SK-N-SH treated with all-trans-retinoic acid at 6 μM for 48 hours (cell line): ENCODE measurements at regions not wholly inside any gene's neighbourhood (a gene's known extent, or its start where the extent isn't known, plus 50 kb on each side); places are given as distances from the start of the nearest gene placed in this dataset.

Experiments used
- ATAC-seq: fragments of 200-7000 bp; cut with Tn5 transposase; 3 replicates; pipeline ENCODE4 v1.9.1; 2020; ENCODE audit warnings: mild to moderate bottlenecking, moderate library complexity
- BACH2 ChIP-seq: fragments of 250-450 bp; sonication (Bioruptor Pico); IDR thresholded peaks from 2 replicates; pipeline ENCODE4 v1.9.0; 2021; ENCODE audit warnings: mild to moderate bottlenecking, borderline replicate concordance
- CSDC2 ChIP-seq: fragments of 250-450 bp; sonication (Bioruptor Pico); IDR thresholded peaks from 2 replicates; pipeline ENCODE4 v1.5.0; 2020; ENCODE audit warnings: mild to moderate bottlenecking, moderate library complexity
- GLIS3 ChIP-seq: fragments of 250-450 bp; sonication (Bioruptor Pico); IDR thresholded peaks from 2 replicates; pipeline ENCODE4 v1.5.0; 2020; ENCODE audit warnings: mild to moderate bottlenecking, moderate library complexity
- ISL1 ChIP-seq: fragments of 250-450 bp; sonication (Bioruptor Pico); IDR thresholded peaks from 2 replicates; pipeline ENCODE4 v2.1.2; 2022; ENCODE audit warnings: mild to moderate bottlenecking, moderate library complexity
- OSR1 ChIP-seq: fragments of 250-450 bp; sonication (Bioruptor Pico); IDR thresholded peaks from 2 replicates; pipeline ENCODE4 v1.8.0; 2022; ENCODE audit warnings: moderate library complexity, mild to moderate bottlenecking, inconsistent platforms
- PPARA ChIP-seq: fragments of 250-450 bp; sonication (Bioruptor Pico); IDR thresholded peaks from 2 replicates; pipeline ENCODE4 v1.5.0; 2020; ENCODE audit warnings: mild to moderate bottlenecking, borderline replicate concordance
- SNAI2 ChIP-seq: fragments of 250-450 bp; sonication (Bioruptor Pico); IDR thresholded peaks from 2 replicates; pipeline ENCODE4 v1.5.0; 2020; ENCODE audit warnings: mild to moderate bottlenecking, moderate library complexity
- TCF4 ChIP-seq: fragments of 250-450 bp; sonication (Bioruptor Pico); IDR thresholded peaks from 2 replicates; pipeline ENCODE4 v1.8.0; 2021; ENCODE audit warnings: mild to moderate bottlenecking, moderate library complexity, borderline replicate concordance
- TOX ChIP-seq: fragments of 250-450 bp; sonication (Bioruptor Pico); IDR thresholded peaks from 2 replicates; pipeline ENCODE4 v1.8.0; 2021; ENCODE audit warnings: mild to moderate bottlenecking, moderate library complexity, borderline replicate concordance
- ZC3H10 ChIP-seq: fragments of 250-450 bp; sonication (Bioruptor Pico); IDR thresholded peaks from 2 replicates; pipeline ENCODE4 v1.5.1; 2021; ENCODE audit warnings: mild to moderate bottlenecking, moderate library complexity
- ZFP3 ChIP-seq: fragments of 250-450 bp; sonication (Bioruptor Pico); IDR thresholded peaks from 2 replicates; pipeline ENCODE4 v1.5.0; 2020; ENCODE audit warnings: mild to moderate bottlenecking, moderate library complexity
- ZFP30 ChIP-seq: fragments of 450-650 bp; formaldehyde crosslinking; IDR thresholded peaks from 2 replicates; pipeline ENCODE4 v1.5.0; 2022; ENCODE audit warnings: mild to moderate bottlenecking, moderate library complexity
- ZNF565 ChIP-seq: fragments of 450-650 bp; formaldehyde crosslinking; conservative IDR thresholded peaks from 2 replicates; pipeline ENCODE4 v1.5.0; 2020; ENCODE audit warnings: low read depth, mild to moderate bottlenecking, moderate library complexity
- ZNF70 ChIP-seq: fragments of 450-650 bp; formaldehyde crosslinking; IDR thresholded peaks from 2 replicates; pipeline ENCODE4 v1.5.0; 2020; ENCODE audit warnings: mild to moderate bottlenecking, moderate library complexity
- TF ChIP-seq, protein P1 (sequence below): fragments of 250-450 bp; sonication (Bioruptor Pico); IDR thresholded peaks from 2 replicates; pipeline ENCODE4 v1.5.0; 2020; ENCODE audit warnings: mild to moderate bottlenecking, moderate library complexity
- TF ChIP-seq, protein P2 (sequence below): fragments of 250-450 bp; sonication (Bioruptor Pico); IDR thresholded peaks from 2 replicates; pipeline ENCODE4 v1.8.0; 2021; ENCODE audit warnings: low read depth, mild to moderate bottlenecking, moderate library complexity, borderline replicate concordance
- TF ChIP-seq, protein P3 (sequence below): fragments of 250-450 bp; sonication (Bioruptor Pico); IDR thresholded peaks from 2 replicates; pipeline ENCODE4 v1.8.0; 2020; ENCODE audit warnings: mild to moderate bottlenecking, moderate library complexity, borderline replicate concordance
- TF ChIP-seq, protein P4 (sequence below): fragments of 250-450 bp; sonication (Bioruptor Pico); IDR thresholded peaks from 2 replicates; pipeline ENCODE4 v1.5.1; 2020; ENCODE audit warnings: low read depth, mild to moderate bottlenecking, moderate library complexity

DNA sequence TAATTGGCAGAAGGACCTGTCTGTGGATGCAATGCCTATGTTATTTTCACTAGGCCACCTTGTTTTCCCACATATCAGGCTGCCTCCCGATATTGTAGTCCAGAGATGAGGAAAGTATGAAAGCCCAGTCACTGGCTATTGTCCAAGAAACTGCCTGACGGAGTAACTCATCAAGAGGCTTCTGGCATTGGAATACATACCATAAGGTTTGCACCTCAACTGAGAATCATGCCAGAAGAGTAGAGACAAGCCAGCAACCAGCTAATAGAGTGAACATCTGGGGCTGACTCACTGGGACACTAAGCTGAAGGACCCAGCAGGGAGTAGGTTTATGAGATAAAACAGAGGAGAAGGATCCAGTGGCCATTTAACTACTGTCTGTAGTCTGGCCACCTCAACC lies 137.2 kb upstream of the FST start:
- TF ChIP-seq CSDC2 (CRISPR knock-in tag) (no peak), TCF4 (CRISPR knock-in tag) (no peak), SNAI2 (no peak), GLIS3 (CRISPR knock-in tag) (no peak), BACH2 (CRISPR knock-in tag) (no peak), ZC3H10 (CRISPR knock-in tag) (no peak), ISL1 (CRISPR knock-in tag) (no peak), PPARA (CRISPR knock-in tag) (no peak), ZFP30 (no peak), ZNF565 (CRISPR knock-in tag) (no peak)
- TF ChIP-seq, protein P1, sequence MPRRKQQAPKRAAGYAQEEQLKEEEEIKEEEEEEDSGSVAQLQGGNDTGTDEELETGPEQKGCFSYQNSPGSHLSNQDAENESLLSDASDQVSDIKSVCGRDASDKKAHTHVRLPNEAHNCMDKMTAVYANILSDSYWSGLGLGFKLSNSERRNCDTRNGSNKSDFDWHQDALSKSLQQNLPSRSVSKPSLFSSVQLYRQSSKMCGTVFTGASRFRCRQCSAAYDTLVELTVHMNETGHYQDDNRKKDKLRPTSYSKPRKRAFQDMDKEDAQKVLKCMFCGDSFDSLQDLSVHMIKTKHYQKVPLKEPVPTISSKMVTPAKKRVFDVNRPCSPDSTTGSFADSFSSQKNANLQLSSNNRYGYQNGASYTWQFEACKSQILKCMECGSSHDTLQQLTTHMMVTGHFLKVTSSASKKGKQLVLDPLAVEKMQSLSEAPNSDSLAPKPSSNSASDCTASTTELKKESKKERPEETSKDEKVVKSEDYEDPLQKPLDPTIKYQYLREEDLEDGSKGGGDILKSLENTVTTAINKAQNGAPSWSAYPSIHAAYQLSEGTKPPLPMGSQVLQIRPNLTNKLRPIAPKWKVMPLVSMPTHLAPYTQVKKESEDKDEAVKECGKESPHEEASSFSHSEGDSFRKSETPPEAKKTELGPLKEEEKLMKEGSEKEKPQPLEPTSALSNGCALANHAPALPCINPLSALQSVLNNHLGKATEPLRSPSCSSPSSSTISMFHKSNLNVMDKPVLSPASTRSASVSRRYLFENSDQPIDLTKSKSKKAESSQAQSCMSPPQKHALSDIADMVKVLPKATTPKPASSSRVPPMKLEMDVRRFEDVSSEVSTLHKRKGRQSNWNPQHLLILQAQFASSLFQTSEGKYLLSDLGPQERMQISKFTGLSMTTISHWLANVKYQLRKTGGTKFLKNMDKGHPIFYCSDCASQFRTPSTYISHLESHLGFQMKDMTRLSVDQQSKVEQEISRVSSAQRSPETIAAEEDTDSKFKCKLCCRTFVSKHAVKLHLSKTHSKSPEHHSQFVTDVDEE (CRISPR knock-in tag), result no peak
- TF ChIP-seq, all 23 proteins: peak for 0
- ATAC-seq, result peak; percentile 95

DNA sequence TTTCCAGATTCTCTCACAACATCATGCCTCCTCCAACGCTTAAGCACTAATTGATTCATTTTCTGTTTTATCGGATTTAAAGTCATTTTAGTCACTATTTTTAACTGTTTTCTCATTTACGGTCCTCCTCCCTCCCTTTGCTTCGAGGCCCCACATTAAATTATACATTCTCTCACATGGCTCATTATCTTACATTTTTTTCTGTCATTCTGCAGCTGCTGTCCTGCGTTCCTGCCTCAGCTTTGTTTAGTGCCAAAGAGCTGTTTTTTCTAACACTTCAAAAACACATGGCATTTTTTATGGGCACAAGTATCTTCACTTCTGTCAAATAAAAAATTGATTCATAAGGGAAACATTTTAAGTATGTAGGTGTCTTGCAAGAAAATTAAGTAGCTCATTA lies 130.1 kb upstream of the FST start:
- TF ChIP-seq ZNF565 (CRISPR knock-in tag), result no peak
- no peak for TF ChIP-seq ZFP3
- no peak for TF ChIP-seq GLIS3 (CRISPR knock-in tag)
- no peak for TF ChIP-seq TOX (CRISPR knock-in tag)
- TF ChIP-seq CSDC2 (CRISPR knock-in tag), result no peak
- TF ChIP-seq, protein P1 (CRISPR knock-in tag), result no peak
- TF ChIP-seq OSR1 (CRISPR knock-in tag), result no peak
- TF ChIP-seq, protein P2, sequence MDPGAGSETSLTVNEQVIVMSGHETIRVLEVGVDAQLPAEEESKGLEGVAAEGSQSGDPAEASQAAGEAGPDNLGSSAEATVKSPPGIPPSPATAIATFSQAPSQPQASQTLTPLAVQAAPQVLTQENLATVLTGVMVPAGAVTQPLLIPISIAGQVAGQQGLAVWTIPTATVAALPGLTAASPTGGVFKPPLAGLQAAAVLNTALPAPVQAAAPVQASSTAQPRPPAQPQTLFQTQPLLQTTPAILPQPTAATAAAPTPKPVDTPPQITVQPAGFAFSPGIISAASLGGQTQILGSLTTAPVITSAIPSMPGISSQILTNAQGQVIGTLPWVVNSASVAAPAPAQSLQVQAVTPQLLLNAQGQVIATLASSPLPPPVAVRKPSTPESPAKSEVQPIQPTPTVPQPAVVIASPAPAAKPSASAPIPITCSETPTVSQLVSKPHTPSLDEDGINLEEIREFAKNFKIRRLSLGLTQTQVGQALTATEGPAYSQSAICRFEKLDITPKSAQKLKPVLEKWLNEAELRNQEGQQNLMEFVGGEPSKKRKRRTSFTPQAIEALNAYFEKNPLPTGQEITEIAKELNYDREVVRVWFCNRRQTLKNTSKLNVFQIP, result no peak
- no peak for TF ChIP-seq ZFP30
- no peak for TF ChIP-seq SNAI2
- TF ChIP-seq, protein P3, sequence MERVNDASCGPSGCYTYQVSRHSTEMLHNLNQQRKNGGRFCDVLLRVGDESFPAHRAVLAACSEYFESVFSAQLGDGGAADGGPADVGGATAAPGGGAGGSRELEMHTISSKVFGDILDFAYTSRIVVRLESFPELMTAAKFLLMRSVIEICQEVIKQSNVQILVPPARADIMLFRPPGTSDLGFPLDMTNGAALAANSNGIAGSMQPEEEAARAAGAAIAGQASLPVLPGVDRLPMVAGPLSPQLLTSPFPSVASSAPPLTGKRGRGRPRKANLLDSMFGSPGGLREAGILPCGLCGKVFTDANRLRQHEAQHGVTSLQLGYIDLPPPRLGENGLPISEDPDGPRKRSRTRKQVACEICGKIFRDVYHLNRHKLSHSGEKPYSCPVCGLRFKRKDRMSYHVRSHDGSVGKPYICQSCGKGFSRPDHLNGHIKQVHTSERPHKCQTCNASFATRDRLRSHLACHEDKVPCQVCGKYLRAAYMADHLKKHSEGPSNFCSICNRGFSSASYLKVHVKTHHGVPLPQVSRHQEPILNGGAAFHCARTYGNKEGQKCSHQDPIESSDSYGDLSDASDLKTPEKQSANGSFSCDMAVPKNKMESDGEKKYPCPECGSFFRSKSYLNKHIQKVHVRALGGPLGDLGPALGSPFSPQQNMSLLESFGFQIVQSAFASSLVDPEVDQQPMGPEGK (CRISPR knock-in tag), result no peak
- TF ChIP-seq, all 23 proteins: peak for 0
- ATAC-seq, result no peak

DNA sequence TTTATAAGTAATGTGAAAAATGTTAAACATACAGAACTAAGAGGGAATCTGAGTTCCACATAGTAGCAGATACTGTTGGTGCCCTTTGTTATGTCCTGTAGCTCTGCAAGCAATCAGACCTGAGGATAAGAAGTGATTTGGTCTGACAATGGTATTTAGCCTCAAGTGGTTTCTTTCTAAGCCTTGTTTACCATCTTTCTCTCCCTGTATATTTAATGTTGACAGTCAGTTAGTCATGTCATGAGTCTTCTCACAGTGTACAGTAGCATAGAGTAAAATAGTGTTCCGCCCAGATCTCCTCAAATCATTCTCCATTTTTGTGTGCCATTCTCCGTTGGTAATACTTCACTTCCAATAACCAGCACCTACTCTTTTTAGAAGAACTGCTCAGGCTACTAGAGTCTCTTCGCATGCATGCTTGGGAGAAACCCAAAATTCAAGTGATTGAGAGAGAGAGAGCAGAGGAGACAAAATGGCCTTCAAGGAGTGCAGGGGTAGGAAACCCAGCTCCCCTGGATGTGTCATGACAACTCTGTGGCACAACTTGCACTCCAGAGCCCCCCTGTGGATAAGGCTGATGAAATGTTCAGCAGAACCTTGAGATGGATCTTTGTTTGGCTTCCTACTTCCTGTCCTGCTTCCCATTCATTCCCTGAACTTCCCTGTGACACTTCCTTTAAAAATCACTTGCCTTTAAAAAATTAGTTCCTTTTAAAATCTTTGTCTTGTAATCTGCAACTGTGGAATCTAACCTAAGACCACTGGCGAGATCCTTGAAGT lies 129.2 kb upstream of the FST start:
- peak; percentile 69 for ATAC-seq
- TF ChIP-seq, protein P2, result no peak
- TF ChIP-seq, protein P1 (CRISPR knock-in tag), result no peak
- TF ChIP-seq OSR1 (CRISPR knock-in tag) (no peak), SNAI2 (no peak), ZNF70 (CRISPR knock-in tag) (no peak), TOX (CRISPR knock-in tag) (no peak), BACH2 (CRISPR knock-in tag) (no peak), GLIS3 (CRISPR knock-in tag) (no peak), ZFP30 (no peak), TCF4 (CRISPR knock-in tag) (no peak)
- TF ChIP-seq, protein P4, sequence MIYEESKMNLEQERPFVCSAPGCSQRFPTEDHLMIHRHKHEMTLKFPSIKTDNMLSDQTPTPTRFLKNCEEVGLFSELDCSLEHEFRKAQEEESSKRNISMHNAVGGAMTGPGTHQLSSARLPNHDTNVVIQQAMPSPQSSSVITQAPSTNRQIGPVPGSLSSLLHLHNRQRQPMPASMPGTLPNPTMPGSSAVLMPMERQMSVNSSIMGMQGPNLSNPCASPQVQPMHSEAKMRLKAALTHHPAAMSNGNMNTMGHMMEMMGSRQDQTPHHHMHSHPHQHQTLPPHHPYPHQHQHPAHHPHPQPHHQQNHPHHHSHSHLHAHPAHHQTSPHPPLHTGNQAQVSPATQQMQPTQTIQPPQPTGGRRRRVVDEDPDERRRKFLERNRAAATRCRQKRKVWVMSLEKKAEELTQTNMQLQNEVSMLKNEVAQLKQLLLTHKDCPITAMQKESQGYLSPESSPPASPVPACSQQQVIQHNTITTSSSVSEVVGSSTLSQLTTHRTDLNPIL (CRISPR knock-in tag), result no peak
